ENCODE measurements at regions not wholly inside any gene's neighbourhood (a gene's known extent, or its start where the extent isn't known, plus 50 kb on each side); places are given as distances from the start of the nearest gene placed in this dataset.

- no peaks in the 10 kb centered on the region for H3K36me3 ChIP-seq
- no peak overlapping the region for H3K4me3 ChIP-seq
- peaks cover 0 to 21% (median 15%) of the 10 kb centered on the region in 4 donors for H3K4me1 ChIP-seq
- whole genome bisulfite sequencing, 2 donors = 82 to 86% methylated on average over 5 of the region's 5 CpGs
- no peak overlapping the region for H3K27ac ChIP-seq
- no peak for TF ChIP-seq POLR2A (IDR thresholded peaks at IDR 0.05)
- TF ChIP-seq EP300 (IDR thresholded peaks at IDR 0.05) = no peak
- TF ChIP-seq, protein P1, sequence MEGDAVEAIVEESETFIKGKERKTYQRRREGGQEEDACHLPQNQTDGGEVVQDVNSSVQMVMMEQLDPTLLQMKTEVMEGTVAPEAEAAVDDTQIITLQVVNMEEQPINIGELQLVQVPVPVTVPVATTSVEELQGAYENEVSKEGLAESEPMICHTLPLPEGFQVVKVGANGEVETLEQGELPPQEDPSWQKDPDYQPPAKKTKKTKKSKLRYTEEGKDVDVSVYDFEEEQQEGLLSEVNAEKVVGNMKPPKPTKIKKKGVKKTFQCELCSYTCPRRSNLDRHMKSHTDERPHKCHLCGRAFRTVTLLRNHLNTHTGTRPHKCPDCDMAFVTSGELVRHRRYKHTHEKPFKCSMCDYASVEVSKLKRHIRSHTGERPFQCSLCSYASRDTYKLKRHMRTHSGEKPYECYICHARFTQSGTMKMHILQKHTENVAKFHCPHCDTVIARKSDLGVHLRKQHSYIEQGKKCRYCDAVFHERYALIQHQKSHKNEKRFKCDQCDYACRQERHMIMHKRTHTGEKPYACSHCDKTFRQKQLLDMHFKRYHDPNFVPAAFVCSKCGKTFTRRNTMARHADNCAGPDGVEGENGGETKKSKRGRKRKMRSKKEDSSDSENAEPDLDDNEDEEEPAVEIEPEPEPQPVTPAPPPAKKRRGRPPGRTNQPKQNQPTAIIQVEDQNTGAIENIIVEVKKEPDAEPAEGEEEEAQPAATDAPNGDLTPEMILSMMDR (IDR thresholded peaks at IDR 0.05) = no peak
- no peaks in the 10 kb centered on the region for H3K9me3 ChIP-seq
- no peak for DNase-seq (ENCODE audit: low spot score in 2 of 2)
- H3K27me3 ChIP-seq = no peaks in the 10 kb centered on the region
Observed at GRCh38 chr12:75913502-75914351, 117.8 kb downstream of the PHLDA1 start.

- Histone ChIP-seq H3K27me3 (no peaks in the 10 kb centered on the region), H3K36me3 (no peaks in the 10 kb centered on the region), H3K4me1 (peaks cover 0 to 37% (median 16%) of the 10 kb centered on the region in 4 donors), H3K27ac (peak overlapping the region in 3 of 4 donors; percentile 37 to 79 (median 49)), H3K9me3 (no peaks in the 10 kb centered on the region), H3K4me3 (no peak overlapping the region)
- whole genome bisulfite sequencing, 2 donors = 27 to 33% methylated on average over 7 of the region's 7 CpGs
- DNase-seq (ENCODE audit: low spot score in 2 of 2) = no peak
- no peak for TF ChIP-seq POLR2A (IDR thresholded peaks at IDR 0.05)
- peak in 1 of 2 donors; percentile 29 for TF ChIP-seq EP300 (IDR thresholded peaks at IDR 0.05)
- TF ChIP-seq, protein P1 (IDR thresholded peaks at IDR 0.05) = no peak
Observed at GRCh38 chr12:75909714-75910656, 121.6 kb downstream of the PHLDA1 start.

DNA sequence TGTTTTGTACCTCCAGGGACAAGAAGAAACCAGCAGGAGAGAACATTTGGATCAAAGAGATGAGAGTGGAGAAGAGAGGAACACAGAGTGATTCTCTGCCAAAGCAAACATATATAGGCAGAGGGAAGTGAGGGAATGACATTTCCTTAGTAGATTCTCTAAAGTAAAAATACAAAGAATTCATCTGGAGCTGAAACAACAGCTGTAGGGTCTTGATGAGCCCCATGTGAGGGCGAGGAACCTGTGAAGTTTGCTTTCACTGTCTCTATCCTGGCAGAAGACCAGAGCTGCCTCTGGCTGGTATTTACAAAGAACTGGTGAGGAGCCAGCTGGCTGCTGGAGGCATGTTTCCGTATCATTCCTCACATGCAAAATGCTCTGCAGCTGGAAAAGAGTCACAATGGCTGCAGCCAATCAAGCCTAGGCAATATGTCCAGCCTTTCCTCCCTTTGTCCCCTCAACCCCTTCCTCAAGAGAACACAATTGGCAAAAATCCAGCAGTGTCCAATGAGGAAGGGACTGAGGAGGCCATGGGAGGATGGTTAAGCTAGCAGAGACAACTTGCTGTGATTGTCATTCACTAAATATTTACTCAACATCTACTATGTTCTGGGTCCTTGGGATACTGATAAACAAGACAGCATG lies 122.5 kb downstream of the PHLDA1 start:
- Histone ChIP-seq H3K4me1 (peaks cover 0 to 37% (median 16%) of the 10 kb centered on the region in 4 donors), H3K27me3 (no peaks in the 10 kb centered on the region), H3K4me3 (no peak overlapping the region), H3K9me3 (no peaks in the 10 kb centered on the region), H3K36me3 (no peaks in the 10 kb centered on the region), H3K27ac (peak overlapping the region; percentile 32 to 79 (median 43))
- TF ChIP-seq, protein P1 (IDR thresholded peaks at IDR 0.05) = no peak
- TF ChIP-seq EP300 (IDR thresholded peaks at IDR 0.05) (peak in 1 of 2 donors; percentile 40), POLR2A (IDR thresholded peaks at IDR 0.05) (no peak)
- 20 to 25% methylated on average over 2 of the region's 2 CpGs for WGBS, 2 donors
- peak; percentile 62 to 81 for DNase-seq (ENCODE audit: low spot score in 2 of 2)

- Histone ChIP-seq H3K4me1 (peaks cover 0 to 37% (median 16%) of the 10 kb centered on the region in 4 donors), H3K27me3 (no peaks in the 10 kb centered on the region), H3K27ac (no peak overlapping the region), H3K9me3 (no peaks in the 10 kb centered on the region), H3K4me3 (no peak overlapping the region), H3K36me3 (no peaks in the 10 kb centered on the region)
- WGBS, 2 donors = 90 to 97% methylated on average over 2 of the region's 2 CpGs
- TF ChIP-seq POLR2A (IDR thresholded peaks at IDR 0.05) (no peak), EP300 (IDR thresholded peaks at IDR 0.05) (no peak)
- TF ChIP-seq, protein P1 (IDR thresholded peaks at IDR 0.05) = no peak
- no peak for DNase-seq (ENCODE audit: low spot score in 2 of 2)
Observed at GRCh38 chr12:75905922-75906321, 125.7 kb downstream of the PHLDA1 start.
